ENCODE measurements at regions not wholly inside any gene's neighbourhood (a gene's known extent, or its start where the extent isn't known, plus 50 kb on each side); places are given as distances from the start of the nearest gene placed in this dataset.
"Not testable (repeated sequence)": the region's sequence is repeated elsewhere in the genome, so short reads cannot be mapped to it uniquely, and the experiment has no call there.

DNA sequence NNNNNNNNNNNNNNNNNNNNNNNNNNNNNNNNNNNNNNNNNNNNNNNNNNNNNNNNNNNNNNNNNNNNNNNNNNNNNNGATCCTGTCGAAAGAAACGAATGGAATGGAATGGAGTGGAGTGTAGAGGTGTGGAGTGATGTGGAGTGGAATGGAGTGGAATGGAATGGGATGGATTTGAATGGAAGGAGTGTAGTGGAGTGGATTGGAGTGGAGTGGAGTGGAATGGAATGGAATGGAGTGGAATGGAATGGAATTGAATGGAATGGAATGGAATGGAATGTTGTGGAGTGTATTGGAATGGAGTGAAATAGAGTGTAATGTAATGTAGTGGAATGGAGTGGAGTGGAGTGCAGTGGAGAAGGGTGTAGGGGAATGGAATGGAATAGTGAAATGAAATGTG is 1275.4 kb upstream of the TPTE start:
- DNase-seq: not testable (repeated sequence)

DNA sequence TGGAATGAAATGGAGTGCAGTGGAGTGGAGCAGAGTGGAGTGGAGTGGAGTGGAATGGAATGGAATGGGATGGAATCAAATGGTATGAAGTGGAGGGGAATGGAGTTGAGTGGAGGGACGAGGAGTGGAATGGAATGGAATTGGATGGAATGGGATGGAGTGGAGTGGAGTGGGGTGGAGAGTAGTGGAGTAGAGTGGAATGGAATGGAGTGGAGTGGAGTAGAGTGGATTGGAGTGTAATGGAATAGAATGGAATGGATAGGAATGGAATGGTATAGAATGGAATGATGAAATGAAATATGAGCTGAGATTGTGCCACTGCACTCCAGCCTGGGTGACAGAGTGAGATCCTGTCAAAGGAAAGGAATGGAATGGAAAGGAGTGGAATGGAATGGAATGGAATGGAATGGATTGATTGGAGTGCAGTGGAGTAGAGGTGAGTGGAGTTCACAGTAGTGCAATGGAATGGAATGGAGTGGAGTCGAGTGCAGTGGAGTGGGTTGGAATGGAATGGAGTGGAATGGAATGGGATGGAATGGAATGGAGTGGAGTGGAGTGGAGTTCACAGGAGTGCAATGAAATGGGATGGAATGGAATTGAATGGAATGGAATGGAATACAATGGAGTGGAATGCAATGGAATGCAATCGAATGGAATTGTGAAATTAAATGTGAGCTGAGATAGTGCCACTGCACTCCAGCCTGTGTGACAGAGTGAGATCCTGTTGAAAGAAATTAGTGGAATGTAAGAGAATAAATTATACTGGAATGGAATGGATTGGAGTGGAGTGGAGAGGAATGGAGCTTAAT is 1274.7 kb upstream of the TPTE start:
- DNase-seq: peak in 1 of 3 donors; percentile 0

DNA sequence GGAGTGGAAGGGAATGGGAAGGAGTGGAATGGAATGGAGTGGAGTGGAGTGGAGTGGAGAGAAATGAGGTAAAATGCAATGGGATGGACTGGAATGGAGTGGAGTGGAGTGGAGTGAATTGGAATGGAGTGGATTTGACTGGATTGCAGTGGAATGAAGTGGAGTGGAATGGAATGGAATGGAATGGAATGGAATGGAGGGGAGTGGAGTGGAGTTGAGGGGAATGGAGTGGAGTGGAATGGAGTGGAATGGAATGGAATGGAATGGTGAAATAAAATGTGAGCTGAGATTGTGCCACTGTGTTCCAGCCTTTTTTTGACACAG is 1274.1 kb upstream of the TPTE start:
- DNase-seq: not testable (repeated sequence)

DNA sequence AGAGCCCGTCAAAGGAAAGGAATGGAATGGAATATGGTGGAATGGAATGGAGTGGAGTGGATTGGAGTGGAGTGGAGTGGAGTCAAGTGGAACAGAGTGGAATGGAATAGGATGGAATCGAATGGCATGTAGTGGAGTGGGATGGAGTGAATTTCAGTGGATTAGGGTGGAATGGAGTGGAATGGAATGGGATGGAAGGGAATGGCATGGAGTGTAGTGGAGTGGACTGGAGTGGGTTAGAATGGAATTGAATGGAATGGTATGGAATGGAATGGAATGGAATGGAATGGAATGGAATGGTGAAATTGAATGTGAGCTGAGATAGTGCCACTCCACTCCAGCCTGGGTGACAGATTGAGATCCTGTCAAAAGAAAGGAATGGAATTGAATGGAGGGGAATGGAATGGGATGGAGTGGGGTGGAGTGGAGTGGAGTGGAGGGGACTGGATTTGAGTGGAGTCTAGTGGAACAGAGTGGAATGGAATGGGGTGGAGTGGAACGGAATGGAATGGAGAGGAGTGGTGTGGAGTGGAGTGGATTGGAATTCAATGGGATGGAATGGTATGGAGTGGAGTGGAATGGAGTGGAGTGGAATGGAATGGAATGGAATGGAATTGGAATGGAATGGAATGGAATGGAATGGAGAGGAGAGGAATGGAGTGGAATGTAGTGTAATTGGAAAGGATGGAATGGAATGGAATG is 1273.6 kb upstream of the TPTE start:
- DNase-seq: peak in 1 of 3 donors; percentile 0

Data from suppressor macrophage treated with lipopolysaccharide for 1 hour (primary cell).